GM12878 (cell line): ENCODE measurements at regions not wholly inside any gene's neighbourhood (a gene's known extent, or its start where the extent isn't known, plus 50 kb on each side); places are given as distances from the start of the nearest gene placed in this dataset.

Experiments used
- BACH1 ChIP-seq: fragments of 450-650 bp; IDR thresholded peaks from 2 replicates; pipeline ENCODE4 v1.6.1; 2017; ENCODE audit warnings: mild to moderate bottlenecking, borderline replicate concordance
- BMI1 ChIP-seq: fragments of 450-650 bp; IDR thresholded peaks from 2 replicates; pipeline ENCODE4 v1.6.1; 2016; ENCODE audit warnings: mild to moderate bottlenecking, moderate library complexity, borderline replicate concordance
- BRCA1 ChIP-seq: IDR thresholded peaks from 2 replicates; pipeline ENCODE4 v1.6.1; 2011; ENCODE audit warnings: low read depth, low read length, improper control_type of control experiment
- CREB1 ChIP-seq: IDR thresholded peaks from 2 replicates; pipeline ENCODE4 v1.6.1; 2012; ENCODE audit warnings: low read depth, mild to moderate bottlenecking, inconsistent platforms
- CREM ChIP-seq: IDR thresholded peaks from 2 replicates; pipeline ENCODE4 v1.6.1; 2014; ENCODE audit warnings: antibody characterized with exemption, low read depth
- FOXM1 ChIP-seq: IDR thresholded peaks from 2 replicates; pipeline ENCODE4 v1.6.1; 2012; ENCODE audit warnings: low read depth, mild to moderate bottlenecking, inconsistent platforms, low read length, moderate library complexity
- GABPA ChIP-seq: IDR thresholded peaks from 2 replicates; pipeline ENCODE4 v1.6.1; 2014; ENCODE audit warnings: antibody characterized with exemption, low read depth, mild to moderate bottlenecking, inconsistent platforms
- IKZF1 ChIP-seq: fragments of 450-650 bp; conservative IDR thresholded peaks from 2 replicates; pipeline ENCODE4 v1.6.1; 2017; ENCODE audit warnings: antibody characterized with exemption, mild to moderate bottlenecking
- MEF2A ChIP-seq: IDR thresholded peaks from 2 replicates; pipeline ENCODE4 v1.6.1; 2011; ENCODE audit warnings: low read depth, mild to moderate bottlenecking, low read length, moderate library complexity; ENCODE audit not compliant: insufficient read depth
- NBN ChIP-seq: fragments of 450-650 bp; IDR thresholded peaks from 2 replicates; pipeline ENCODE4 v1.6.1; 2016
- PBX3 ChIP-seq: IDR thresholded peaks from 2 replicates; pipeline ENCODE4 v1.6.1; 2011; ENCODE audit warnings: mild to moderate bottlenecking, low read depth, low read length, moderate library complexity; ENCODE audit not compliant: insufficient replicate concordance
- RAD21 ChIP-seq: IDR thresholded peaks from 2 replicates; pipeline ENCODE4 v1.6.1; 2011; ENCODE audit warnings: mild to moderate bottlenecking, low read depth, low read length, moderate library complexity; ENCODE audit not compliant: insufficient read depth
- RAD51 ChIP-seq: fragments of 450-650 bp; IDR thresholded peaks from 2 replicates; pipeline ENCODE4 v1.6.1; 2016; ENCODE audit warnings: moderate library complexity, mild to moderate bottlenecking, inconsistent platforms
- RCOR1 ChIP-seq: conservative IDR thresholded peaks from 2 replicates; pipeline ENCODE4 v1.6.1; 2012; ENCODE audit warnings: low read depth, low read length, improper control_type of control experiment
- RFX5 ChIP-seq: IDR thresholded peaks from 2 replicates; pipeline ENCODE4 v1.6.1; 2011; ENCODE audit warnings: low read depth, low read length, improper control_type of control experiment
- SP1 ChIP-seq: IDR thresholded peaks from one replicate; pipeline ENCODE4 v1.6.1; 2011; ENCODE audit warnings: low read depth, low read length
- SPI1 ChIP-seq: IDR thresholded peaks from 2 replicates; pipeline ENCODE4 v1.6.1; 2011; ENCODE audit warnings: low read depth, mild to moderate bottlenecking, low read length, moderate library complexity, borderline replicate concordance; ENCODE audit not compliant: insufficient read depth
- STAT1 ChIP-seq: fragments of 450-650 bp; conservative IDR thresholded peaks from 2 replicates; pipeline ENCODE4 v1.6.1; 2014; ENCODE audit warnings: antibody characterized with exemption, mild to moderate bottlenecking
- STAT3 ChIP-seq: IDR thresholded peaks from 2 replicates; pipeline ENCODE4 v1.6.1; 2011; ENCODE audit warnings: low read depth, low read length, improper control_type of control experiment
- TCF7 ChIP-seq: IDR thresholded peaks from 2 replicates; pipeline ENCODE4 v1.6.1; 2014; ENCODE audit warnings: antibody characterized with exemption, borderline replicate concordance
- ZBED1 ChIP-seq: IDR thresholded peaks from 2 replicates; pipeline ENCODE4 v1.6.1; 2016; ENCODE audit warnings: borderline replicate concordance
- ZBTB4 ChIP-seq: fragments of 450-650 bp; formaldehyde crosslinking; IDR thresholded peaks from 2 replicates; pipeline ENCODE4 v1.4.0; 2022; ENCODE audit warnings: mild to moderate bottlenecking, moderate library complexity
- ZNF207 ChIP-seq: fragments of 450-650 bp; IDR thresholded peaks from 2 replicates; pipeline ENCODE4 v1.6.1; 2014; ENCODE audit warnings: antibody characterized with exemption, mild to moderate bottlenecking, borderline replicate concordance
- ZNF274 ChIP-seq: IDR thresholded peaks from one replicate; pipeline ENCODE4 v1.8.0; 2011; ENCODE audit not compliant: insufficient read length, insufficient read depth
- ZNF384 ChIP-seq: IDR thresholded peaks from 2 replicates; pipeline ENCODE4 v1.6.1; 2012; ENCODE audit warnings: low read depth, mild to moderate bottlenecking, low read length, improper control_type of control experiment, borderline replicate concordance
- ZZZ3 ChIP-seq: IDR thresholded peaks from 2 replicates; pipeline ENCODE4 v1.6.1; 2011; ENCODE audit warnings: low read depth; ENCODE audit not compliant: control insufficient read depth, insufficient read length
- TF ChIP-seq, protein P1 (sequence below): IDR thresholded peaks from 2 replicates; pipeline ENCODE4 v1.6.1; 2012; ENCODE audit warnings: low read depth, low read length, improper control_type of control experiment
- TF ChIP-seq, protein P2 (sequence below): fragments of 450-650 bp; IDR thresholded peaks from 2 replicates; pipeline ENCODE4 v1.6.1; 2014; ENCODE audit warnings: mild to moderate bottlenecking

DNA sequence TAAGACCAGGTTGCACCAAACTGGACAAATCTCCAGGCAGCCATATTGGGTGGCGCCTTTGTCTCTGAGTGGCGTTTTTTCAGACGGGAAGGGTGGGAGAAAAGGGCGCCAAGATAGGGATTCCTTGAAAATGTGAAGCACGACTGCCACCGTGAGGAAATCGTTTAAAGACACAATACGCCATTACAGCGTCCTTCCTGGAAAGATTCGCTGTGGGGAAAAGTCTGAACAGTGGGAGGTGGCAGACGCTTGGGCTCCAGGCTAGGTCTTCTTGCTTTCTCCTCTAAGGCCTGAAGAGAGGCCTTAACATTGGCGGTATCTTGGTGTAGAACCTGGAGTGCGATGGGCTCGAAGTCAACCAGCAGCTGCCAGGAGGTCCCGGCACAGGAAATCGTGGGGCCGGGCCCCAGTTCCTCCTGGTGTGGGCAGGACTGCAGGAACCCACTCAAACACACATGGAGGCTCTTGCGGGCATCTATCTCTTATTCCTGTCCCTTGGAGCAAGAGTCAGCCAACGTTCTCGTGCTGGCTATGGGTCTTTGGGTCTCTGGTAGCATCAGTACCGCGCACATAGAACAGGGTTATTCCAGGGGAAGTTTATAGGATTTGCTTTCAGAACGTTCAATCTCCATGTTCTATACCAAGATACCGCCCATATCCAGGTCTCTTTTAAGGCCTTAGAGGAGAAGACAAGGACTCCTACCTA is 208.8 kb downstream of the OR13H1 start (continued):
- TF ChIP-seq IKZF1 (no peak; the same call in 1 of the 2 replicates), CREM (no peak; the same call in 1 of the 2 replicates), SPI1 (no peak), NBN (no peak), SP1 (peak; percentile 34), ZNF274 (no peak), RFX5 (no peak), BACH1 (no peak), ZZZ3 (no peak), ZBED1 (peak; percentile 48; the same call in 1 of the 2 replicates), MEF2A (no peak), ZNF384 (peak; percentile 100), RAD51 (no peak), TCF7 (no peak), STAT3 (no peak), BMI1 (no peak), BRCA1 (no peak), ZNF207 (no peak), GABPA (no peak), STAT1 (no peak), RAD21 (peak; percentile 70), CREB1 (no peak), RCOR1 (no peak), ZBTB4 (CRISPR knock-in tag) (no peak), PBX3 (no peak), FOXM1 (no peak)
- TF ChIP-seq, protein P1, sequence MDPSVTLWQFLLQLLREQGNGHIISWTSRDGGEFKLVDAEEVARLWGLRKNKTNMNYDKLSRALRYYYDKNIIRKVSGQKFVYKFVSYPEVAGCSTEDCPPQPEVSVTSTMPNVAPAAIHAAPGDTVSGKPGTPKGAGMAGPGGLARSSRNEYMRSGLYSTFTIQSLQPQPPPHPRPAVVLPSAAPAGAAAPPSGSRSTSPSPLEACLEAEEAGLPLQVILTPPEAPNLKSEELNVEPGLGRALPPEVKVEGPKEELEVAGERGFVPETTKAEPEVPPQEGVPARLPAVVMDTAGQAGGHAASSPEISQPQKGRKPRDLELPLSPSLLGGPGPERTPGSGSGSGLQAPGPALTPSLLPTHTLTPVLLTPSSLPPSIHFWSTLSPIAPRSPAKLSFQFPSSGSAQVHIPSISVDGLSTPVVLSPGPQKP: no peak
- TF ChIP-seq, protein P2, sequence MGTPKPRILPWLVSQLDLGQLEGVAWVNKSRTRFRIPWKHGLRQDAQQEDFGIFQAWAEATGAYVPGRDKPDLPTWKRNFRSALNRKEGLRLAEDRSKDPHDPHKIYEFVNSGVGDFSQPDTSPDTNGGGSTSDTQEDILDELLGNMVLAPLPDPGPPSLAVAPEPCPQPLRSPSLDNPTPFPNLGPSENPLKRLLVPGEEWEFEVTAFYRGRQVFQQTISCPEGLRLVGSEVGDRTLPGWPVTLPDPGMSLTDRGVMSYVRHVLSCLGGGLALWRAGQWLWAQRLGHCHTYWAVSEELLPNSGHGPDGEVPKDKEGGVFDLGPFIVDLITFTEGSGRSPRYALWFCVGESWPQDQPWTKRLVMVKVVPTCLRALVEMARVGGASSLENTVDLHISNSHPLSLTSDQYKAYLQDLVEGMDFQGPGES: no peak
